ENCODE measurements at regions not wholly inside any gene's neighbourhood (a gene's known extent, or its start where the extent isn't known, plus 50 kb on each side); places are given as distances from the start of the nearest gene placed in this dataset.

- no peak for TF ChIP-seq SP140L (CRISPR knock-in tag; IDR thresholded peaks at IDR 0.05; ENCODE audit: borderline replicate concordance)
- TF ChIP-seq REST (IDR thresholded peaks at IDR 0.05; ENCODE audit: borderline replicate concordance in 1 of 2, low read depth in 1 of 2, low read length in 2 of 2) = no peak
These were observed 1656.6 kb upstream of the IGFBP7 start for GRCh38 chr4:58766763-58767162.

Measured in HepG2 (cell line).